NCI-H2107 treated with DMSO at 0.1 percent for 48 hours (cell line): ENCODE measurements at regions not wholly inside any gene's neighbourhood (a gene's known extent, or its start where the extent isn't known, plus 50 kb on each side); places are given as distances from the start of the nearest gene placed in this dataset.
A peak's percentile ranks its signal among the peaks of the same experiment; 100 is the strongest.

Experiments
- DNase-seq: peaks from one replicate; lab custom pipeline; 2025; ENCODE audit not compliant: unreplicated experiment; lab: John Stamatoyannopoulos, UW

DNA sequence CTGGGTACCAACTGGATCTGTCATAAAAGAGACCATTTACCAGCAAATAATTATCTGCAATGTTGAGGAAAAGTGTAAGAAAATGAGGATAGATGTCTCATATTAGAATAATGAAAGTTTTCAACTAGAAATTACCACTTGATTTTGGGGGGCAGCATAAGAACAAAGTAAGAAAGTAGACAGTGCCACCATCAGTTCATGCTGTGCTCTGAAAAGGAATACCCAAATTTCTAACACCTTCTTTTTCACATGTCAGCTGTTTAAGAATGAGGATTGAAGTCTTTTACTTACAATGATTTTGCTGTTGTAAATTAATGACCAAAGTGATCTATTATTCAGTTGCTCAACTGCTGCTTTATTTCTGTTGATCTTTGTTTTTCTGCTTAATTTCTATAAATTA is 578.3 kb downstream of the ETV1 start:
- DNase-seq = no peak

DNA sequence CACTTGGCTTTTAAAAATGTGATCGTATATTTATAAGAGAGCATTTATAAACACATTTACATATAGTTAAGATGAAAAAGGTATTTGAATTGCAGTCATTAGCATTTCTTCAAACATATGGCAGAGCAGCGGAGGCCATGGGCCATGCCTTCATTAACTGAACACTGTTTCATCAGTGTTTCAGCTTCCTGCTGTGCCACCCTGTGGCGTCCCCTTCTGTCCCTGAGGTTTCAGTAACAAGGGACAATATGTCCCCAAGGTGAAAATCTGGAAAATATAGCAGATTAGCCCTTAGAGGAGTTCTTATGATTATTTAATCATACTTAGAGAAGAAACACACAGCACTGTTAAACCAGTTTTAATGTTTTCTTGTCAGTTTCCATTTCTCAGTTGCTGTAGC is 577.8 kb downstream of the ETV1 start:
- DNase-seq = no peak

DNA sequence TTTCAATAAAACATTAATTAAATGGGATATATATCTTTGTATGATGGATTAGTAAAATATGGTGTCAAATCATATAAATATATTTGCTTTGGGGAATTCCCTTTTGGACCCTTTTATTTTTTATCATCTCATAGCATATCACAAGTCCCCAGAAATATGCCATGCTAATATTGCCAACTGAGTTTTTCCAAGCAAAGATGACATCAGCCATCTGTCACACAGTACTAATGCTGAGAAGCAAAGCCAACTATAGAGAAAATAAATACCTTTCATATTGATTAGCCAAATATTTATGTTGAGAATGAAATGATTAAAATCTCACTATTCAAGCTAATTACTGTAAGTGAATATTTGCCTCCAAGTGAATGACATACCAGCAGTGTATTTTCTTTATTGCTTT is 575.3 kb downstream of the ETV1 start:
- no peak for DNase-seq

- peak; percentile 73 for DNase-seq
Observed at GRCh38 chr7:13414661-13415107, 574.8 kb downstream of the ETV1 start.

GRCh38 chr7:13416071-13416470 is 573.4 kb downstream of the ETV1 start:
- no peak for DNase-seq

DNA sequence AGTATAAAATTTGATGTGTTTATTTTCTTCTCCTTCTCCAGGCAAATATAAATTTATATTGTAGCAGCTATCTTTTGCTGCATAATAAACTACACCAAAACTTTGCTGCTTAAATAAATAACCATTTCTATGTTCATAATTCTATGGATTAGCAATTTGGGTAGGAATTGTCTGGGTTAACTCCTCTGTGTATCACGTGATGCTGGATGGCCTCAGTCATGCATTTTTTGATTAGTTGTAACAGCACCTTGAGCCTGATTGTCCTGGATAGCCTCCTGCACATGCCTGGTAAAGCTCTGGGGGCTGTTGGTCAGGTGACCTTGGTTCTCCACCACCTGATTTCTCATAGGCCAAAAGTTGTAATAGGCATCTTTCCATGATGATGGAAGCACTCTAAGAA is 572.9 kb downstream of the ETV1 start:
- no peak for DNase-seq

DNA sequence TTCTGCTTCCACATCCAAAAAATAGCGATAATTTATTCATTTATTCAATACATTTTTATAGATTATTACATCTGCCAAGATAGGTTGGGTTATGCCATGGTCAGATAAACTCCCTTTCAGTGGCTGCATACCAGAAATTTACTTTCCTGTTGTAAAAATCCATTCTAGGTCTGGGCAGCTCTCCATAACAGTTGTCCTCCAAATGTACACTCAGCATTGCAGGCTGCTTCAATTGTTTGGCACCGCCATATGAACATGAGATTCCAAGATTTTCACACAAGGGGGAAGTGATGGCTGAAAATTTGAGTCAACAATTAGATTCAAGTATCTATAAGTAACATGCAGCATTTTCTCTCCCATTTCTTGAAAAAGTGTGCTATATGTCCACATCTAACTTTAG is 568.7 kb downstream of the ETV1 start:
- no peak for DNase-seq

- DNase-seq = no peak
Observed at GRCh38 chr7:13421776-13422175, 567.7 kb downstream of the ETV1 start.

DNA sequence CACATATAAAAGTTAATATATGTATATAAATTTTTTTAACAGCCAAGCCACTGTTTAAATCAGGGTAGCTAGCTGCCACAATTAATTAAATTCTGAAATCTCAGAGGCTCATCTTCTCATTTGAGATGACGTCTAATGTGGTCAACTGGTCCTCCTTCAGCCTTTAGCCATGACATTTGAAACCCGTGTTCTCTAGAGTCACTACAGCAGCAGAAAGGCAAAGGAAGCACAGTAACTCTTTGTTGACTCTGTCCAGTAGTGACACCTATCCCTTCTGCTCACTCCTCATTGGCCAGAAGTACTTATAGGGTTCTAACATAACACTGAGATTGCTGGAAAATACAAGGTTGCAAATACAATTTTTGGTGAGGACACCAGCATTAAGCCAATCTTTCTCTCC is 555.5 kb downstream of the ETV1 start:
- DNase-seq = no peak

DNA sequence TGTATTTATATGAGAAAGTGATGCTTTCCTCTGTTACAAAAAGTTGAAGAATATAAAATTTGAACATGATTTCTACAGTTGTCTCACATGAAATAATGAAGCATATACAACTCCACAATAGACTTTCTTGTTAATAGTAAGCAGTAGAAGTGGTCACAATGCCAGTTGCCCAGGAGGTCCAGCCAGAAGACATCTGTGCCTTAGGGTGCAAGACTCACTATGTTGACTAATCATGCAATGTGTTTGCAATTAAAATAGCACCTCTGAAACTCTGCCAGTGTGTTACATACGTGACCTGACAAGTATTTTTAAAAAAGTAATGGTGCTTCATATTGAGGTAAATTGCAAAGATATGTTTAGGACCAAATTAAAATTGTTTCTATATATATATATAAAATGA is 547.2 kb downstream of the ETV1 start:
- no peak for DNase-seq

GRCh38 chr7:13447637-13448036 is 541.8 kb downstream of the ETV1 start:
- no peak for DNase-seq

DNA sequence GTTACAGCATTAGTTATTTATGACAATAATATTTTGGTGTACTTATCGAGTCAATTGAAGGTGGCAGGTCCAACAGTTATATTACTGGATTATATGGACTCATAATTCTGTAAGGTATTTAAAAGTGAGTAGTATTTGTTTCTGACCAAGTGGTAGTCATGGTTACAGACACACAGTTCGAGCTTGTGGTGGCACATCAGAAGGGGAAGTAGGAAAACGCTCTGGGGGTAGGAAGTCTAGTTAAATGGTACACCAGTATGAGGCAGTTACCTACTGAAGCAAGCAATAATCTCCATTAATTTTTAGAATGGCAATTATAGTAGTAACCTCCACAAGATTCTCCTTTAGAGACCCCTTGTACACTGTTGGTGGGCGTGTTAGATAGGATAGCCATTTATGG is 541.2 kb downstream of the ETV1 start:
- DNase-seq = no peak

DNA sequence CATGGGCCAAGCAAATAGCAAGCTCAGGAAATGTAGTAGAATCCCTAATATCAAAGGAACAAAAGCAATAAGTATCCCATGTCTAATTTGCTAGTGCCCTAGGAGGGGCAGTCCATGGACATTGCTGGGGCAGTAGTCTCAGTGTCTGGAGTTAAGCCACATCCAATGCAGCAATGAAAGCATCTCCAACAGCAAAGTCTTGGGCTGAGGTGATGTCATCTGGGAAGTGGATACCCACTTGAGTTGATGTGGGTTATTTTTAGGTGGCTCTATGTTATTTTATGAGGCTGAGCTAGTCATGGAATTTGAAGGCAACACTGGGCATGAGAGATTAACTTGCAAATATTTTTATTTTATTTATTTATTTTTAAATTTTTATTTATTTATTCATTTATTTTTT is 540.0 kb downstream of the ETV1 start:
- no peak for DNase-seq

GRCh38 chr7:13454916-13455592 is 534.4 kb downstream of the ETV1 start:
- no peak for DNase-seq

DNA sequence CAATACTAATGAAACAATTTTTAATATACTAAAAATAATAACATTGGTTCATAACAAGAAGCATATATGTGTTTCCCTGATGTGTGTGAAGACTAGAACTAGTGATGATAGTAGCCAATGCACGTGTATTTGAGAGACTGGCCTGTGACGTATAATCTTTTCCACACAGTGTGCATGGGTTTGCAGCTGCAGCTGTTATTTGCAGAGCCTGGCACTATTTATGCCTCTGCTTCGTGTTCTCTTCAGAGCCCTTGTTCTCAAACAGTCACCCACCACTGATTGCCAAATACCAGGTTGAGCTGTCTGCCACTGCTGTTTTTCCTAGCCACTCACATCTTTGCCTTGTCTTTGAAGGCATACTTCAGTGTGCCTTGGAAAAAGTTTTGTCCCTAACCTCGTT is 531.7 kb downstream of the ETV1 start:
- DNase-seq = no peak

GRCh38 chr7:13466874-13467547 is 522.5 kb downstream of the ETV1 start:
- no peak for DNase-seq

DNA sequence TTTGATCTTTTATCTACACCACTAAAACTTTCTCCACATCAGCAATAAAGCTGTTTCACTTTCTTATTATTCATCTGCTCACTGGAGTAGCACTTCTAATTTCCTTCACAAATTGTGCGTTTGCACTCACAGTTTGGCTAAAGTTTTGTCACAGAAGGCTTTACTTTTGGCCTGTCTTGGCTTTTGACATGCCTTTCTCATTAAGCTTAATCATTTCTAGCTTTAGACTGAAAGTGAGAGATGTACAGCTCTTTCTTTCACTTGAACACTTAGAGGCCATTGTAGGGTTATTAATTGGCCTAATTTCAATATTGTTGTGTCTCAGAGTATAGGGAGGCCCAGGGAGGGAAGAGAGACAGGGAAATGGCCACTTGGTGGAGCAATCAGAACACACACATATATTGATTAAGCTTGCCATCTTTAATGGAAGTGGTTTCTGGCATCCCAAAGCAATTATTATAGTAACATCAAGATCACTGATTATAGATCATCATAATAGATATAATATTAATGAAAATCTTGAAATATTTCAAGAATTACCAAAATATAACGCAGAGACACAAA is 512.5 kb downstream of the ETV1 start:
- DNase-seq = no peak

DNA sequence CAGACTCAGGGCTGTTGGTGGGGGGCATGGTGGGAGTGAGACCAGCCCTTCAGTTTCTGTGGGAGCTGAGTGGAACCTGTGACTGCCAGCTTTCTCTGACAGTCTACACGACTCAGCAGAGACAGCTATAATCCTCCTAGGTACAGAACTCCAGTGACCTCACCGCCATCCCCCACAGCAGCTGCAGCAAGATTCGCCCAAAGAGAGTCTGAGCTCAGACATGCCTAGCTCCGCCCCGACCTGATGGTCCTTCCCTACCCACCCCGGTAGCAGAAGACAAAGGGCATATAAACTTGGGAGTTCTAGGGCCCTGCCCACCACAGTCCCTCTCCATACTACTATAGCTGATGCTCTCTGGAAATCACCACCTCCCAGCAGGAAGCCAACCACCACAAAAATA is 500.1 kb downstream of the ETV1 start:
- no peak for DNase-seq

DNA sequence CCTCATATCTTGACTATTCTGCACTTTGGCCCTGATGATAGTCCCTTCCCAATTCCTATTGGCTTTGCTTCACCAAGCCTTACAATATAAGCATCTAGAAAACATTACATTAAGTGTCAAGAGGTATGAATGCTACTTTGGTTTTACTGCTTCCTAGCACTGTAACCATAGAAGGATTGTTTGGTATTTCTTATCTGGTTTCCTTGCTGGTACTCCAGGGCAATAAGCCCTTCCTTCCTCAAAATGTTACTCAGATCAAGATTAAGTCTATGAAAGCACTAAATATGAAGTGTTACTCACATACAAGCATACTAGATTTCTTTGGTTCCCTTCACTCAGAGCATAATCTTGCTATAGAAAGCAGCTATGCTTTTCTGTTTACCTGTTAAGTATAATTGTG is 492.5 kb downstream of the ETV1 start:
- no peak for DNase-seq

DNA sequence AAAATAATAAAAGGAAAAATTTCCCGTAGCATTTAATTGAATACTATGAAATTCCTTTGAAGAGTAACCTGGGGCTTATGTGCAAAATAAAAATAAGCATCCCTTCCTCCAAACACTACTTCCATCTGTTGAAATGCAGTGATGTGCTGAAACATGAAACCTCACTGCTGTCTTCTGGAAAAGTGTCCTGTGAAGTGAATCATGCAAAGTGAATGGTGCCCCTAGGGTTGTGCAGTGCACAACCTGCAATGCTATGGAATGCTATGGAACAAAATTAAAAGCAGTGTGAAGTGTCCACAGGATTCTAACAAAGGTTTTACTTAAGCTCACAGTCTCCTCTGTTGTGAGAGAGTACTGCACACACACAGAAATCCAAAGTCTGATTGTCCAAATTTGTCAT is 480.9 kb downstream of the ETV1 start:
- peak; percentile 28 for DNase-seq

GRCh38 chr7:13518738-13519137 is 470.7 kb downstream of the ETV1 start:
- no peak for DNase-seq

GRCh38 chr7:13524076-13524475 is 465.4 kb downstream of the ETV1 start:
- DNase-seq = no peak
